Myocyte (in vitro differentiated cells): ENCODE measurements at regions not wholly inside any gene's neighbourhood (a gene's known extent, or its start where the extent isn't known, plus 50 kb on each side); places are given as distances from the start of the nearest gene placed in this dataset.
"Not testable (repeated sequence)": the region's sequence is repeated elsewhere in the genome, so short reads cannot be mapped to it uniquely, and the experiment has no call there.

ENCODE experiments used
- DNase-seq: peaks from one replicate; pipeline ENCODE4 v3.0.0-alpha.2; 2012; ENCODE audit warnings: low read depth

GRCh38 chr9:18269561-18269960 lies 204.4 kb upstream of the ADAMTSL1 start:
- DNase-seq, result peak; percentile 54

- peak; percentile 43 for DNase-seq
Measured at GRCh38 chr9:18274693-18275092, 199.3 kb upstream of the ADAMTSL1 start.

GRCh38 chr9:18275313-18275990 lies 198.5 kb upstream of the ADAMTSL1 start:
- DNase-seq, result no peak

- DNase-seq, result no peak
Measured at GRCh38 chr9:18281291-18281690, 192.7 kb upstream of the ADAMTSL1 start.

- DNase-seq, result no peak
Measured at GRCh38 chr9:18294229-18294628, 179.7 kb upstream of the ADAMTSL1 start.

GRCh38 chr9:18296702-18297055 lies 177.3 kb upstream of the ADAMTSL1 start:
- no peak for DNase-seq

- DNase-seq, result peak; percentile 10
Measured at GRCh38 chr9:18297056-18297841, 176.7 kb upstream of the ADAMTSL1 start.

GRCh38 chr9:18299449-18299848 lies 174.5 kb upstream of the ADAMTSL1 start:
- no peak for DNase-seq

- DNase-seq, result not testable (repeated sequence)
Measured at GRCh38 chr9:18305167-18305806, 168.7 kb upstream of the ADAMTSL1 start.

GRCh38 chr9:18314316-18314715 lies 159.6 kb upstream of the ADAMTSL1 start:
- DNase-seq, result no peak

- no peak for DNase-seq
Measured at GRCh38 chr9:18317896-18318295, 156.1 kb upstream of the ADAMTSL1 start.

GRCh38 chr9:18319918-18320445 lies 154.0 kb upstream of the ADAMTSL1 start:
- DNase-seq, result no peak

- no peak for DNase-seq
Measured at GRCh38 chr9:18324928-18325745, 148.8 kb upstream of the ADAMTSL1 start.

GRCh38 chr9:18325746-18326011 lies 148.3 kb upstream of the ADAMTSL1 start:
- DNase-seq, result not testable (repeated sequence)

- DNase-seq, result no peak
Measured at GRCh38 chr9:18327121-18327520, 146.8 kb upstream of the ADAMTSL1 start.

GRCh38 chr9:18330401-18331309 lies 143.3 kb upstream of the ADAMTSL1 start:
- no peak for DNase-seq

GRCh38 chr9:18331310-18331684 lies 142.7 kb upstream of the ADAMTSL1 start:
- no peak for DNase-seq

- peak; percentile 22 for DNase-seq
Measured at GRCh38 chr9:18331808-18332209, 142.1 kb upstream of the ADAMTSL1 start.

- no peak for DNase-seq
Measured at GRCh38 chr9:18333157-18333556, 140.8 kb upstream of the ADAMTSL1 start.

- no peak for DNase-seq
Measured at GRCh38 chr9:18335825-18336224, 138.1 kb upstream of the ADAMTSL1 start.
